Transverse colon (tissue), 4 donors: ENCODE measurements at regions not wholly inside any gene's neighbourhood (a gene's known extent, or its start where the extent isn't known, plus 50 kb on each side); places are given as distances from the start of the nearest gene placed in this dataset.

Experiments used
- CTCF ChIP-seq, 5 experiments: fragments of 200-600 bp in 3 of 5; fragments of 450-650 bp in 2 of 5; sonication (generic) in 3 of 5; IDR thresholded peaks; 1 replicate in 2 of 5; 2 replicates in 3 of 5; pipeline ENCODE4 v1.5.1; 2016 to 2017; ENCODE audit warnings: antibody characterized with exemption in 5 of 5, inconsistent platforms in 3 of 5, mild to moderate bottlenecking in 2 of 5, moderate library complexity in 1 of 5
- POLR2AphosphoS5 ChIP-seq, 3 donors: sonication (generic); formaldehyde crosslinking; IDR thresholded peaks; one replicate each; pipeline ENCODE4 v1.6.1; 2016; ENCODE audit warnings: antibody characterized with exemption in 3 of 3

GRCh38 chrX:69019073-69019890, 146.0 kb downstream of the PJA1 start:
- TF ChIP-seq CTCF (IDR thresholded peaks at IDR 0.05) (no peak), POLR2AphosphoS5 (IDR thresholded peaks at IDR 0.05) (no peak)
